GM18519 (cell line): ENCODE measurements at regions not wholly inside any gene's neighbourhood (a gene's known extent, or its start where the extent isn't known, plus 50 kb on each side); places are given as distances from the start of the nearest gene placed in this dataset.

ENCODE experiments used
- ATAC-seq: cut with Tn5 transposase; IDR thresholded peaks from one replicate; pipeline ENCODE4 v1.9.1; 2021; ENCODE audit warnings: mild to moderate bottlenecking, moderate library complexity; ENCODE audit not compliant: unreplicated experiment, low FRiP score

- ATAC-seq, result no peak
These were observed 202.5 kb upstream of the RAB4A start for GRCh38 chr1:229068270-229068987.

- ATAC-seq, result no peak
These were observed 201.7 kb upstream of the RAB4A start for GRCh38 chr1:229069176-229069575.

DNA sequence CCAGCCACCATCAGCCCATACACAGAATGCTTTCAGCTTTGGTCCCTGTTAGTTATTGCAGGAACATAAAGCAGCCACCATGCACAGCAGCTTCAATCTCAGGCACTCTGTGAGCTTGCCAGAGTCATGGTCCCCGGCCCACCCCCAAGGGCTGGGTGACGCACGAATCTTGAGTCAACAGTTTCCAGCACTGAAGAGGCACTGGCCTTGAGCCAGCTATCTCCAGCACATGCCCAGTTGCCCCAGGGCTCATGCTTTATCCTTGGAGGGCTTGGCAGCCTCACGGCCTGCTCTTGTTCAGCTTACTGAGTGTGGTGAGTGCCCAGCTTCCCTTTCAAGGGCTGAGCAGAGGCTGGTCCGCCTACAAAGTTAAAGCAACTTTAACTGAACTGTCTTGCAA is 200.7 kb upstream of the RAB4A start:
- ATAC-seq, result no peak

GRCh38 chr1:229073251-229073650 is 197.7 kb upstream of the RAB4A start:
- ATAC-seq, result no peak

DNA sequence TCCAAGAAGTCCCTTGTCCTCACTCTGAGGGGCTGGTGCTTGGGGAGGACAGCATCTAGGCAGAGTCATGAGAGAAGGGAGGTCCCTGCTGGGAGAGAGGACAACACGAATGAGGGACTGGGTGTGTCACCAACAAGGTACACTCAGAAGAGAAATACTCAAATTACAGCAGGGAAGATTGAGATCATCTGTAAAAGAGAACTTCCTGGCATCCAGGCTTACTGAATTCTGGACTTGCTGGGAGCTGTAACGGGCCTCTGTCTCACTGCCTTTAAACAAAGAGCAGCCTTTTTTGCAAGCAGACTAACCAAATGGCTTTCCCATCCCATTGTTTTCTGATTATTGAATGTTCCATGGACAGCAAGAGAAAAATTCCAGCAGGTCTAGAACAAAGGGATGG is 195.7 kb upstream of the RAB4A start:
- no peak for ATAC-seq

GRCh38 chr1:229075716-229076115 is 195.2 kb upstream of the RAB4A start:
- ATAC-seq, result no peak

DNA sequence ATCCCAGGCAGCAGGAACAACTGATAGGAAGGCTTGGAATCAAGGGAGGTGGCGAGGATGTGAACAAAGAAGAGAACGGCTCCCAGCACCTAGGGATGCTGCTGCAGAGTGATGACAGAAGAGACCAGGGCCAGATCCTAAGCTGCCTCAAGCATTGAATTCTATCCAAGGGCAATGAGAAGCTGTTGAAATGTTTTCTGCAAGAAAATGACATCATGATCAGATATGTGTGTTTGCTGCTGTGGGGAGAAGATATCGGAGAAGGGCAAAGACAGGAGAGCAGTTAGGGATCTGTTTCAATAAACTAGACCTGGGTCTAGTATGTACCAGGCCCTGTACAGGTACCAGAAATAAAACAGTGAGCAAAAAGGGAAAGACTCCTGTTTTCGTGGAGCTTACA is 194.7 kb upstream of the RAB4A start:
- ATAC-seq, result no peak

DNA sequence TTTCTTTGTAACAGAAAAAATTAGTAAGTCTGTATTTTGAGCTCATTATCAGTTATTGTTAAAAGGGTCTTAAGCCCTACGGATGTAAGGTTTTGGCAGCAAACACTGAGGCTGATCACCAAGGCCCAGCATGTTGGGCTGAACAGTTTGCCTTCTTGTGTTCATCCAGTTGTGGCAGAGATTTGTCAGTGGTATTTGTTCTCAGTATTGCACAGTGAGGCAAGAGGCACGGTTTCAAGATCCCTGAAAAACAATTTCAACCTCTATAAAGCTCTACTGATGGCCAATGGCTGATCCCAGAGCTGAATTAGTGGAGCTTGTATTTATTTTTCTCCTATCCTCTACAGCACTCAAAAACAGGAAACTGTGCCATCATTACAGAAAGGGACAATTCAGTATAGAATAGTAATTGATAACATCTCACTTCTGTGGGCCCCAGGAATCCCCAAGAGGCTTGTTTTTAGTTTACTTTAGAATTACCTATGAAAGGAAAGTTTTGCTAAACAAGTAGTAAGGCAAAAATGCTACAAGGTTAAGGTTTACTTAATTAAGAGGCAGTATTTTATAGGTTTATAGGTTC is 191.8 kb upstream of the RAB4A start:
- no peak for ATAC-seq

- ATAC-seq, result no peak
These were observed 190.6 kb upstream of the RAB4A start for GRCh38 chr1:229080361-229080760.

- no peak for ATAC-seq
These were observed 185.6 kb upstream of the RAB4A start for GRCh38 chr1:229085291-229085690.

GRCh38 chr1:229086091-229086490 is 184.8 kb upstream of the RAB4A start:
- ATAC-seq, result no peak

DNA sequence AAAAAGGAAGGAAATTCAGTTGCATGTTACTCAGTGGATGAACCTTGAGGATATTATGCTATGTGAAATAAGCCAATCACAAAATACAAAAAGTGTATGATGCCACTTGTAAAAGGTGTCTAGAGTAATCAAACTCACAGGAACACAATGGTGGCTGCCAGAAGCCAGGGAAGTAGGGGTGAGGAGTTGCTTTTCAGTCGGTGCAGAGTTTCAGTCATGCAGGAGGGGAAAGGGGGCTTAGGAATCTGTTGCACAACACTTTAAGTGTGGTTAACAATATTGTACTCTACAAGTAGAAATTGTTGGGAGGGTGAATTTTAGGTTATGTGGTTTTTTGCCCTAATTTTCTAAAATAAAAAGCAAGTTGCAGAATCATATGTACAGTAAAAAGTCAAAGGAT is 184.2 kb upstream of the RAB4A start:
- ATAC-seq, result no peak

DNA sequence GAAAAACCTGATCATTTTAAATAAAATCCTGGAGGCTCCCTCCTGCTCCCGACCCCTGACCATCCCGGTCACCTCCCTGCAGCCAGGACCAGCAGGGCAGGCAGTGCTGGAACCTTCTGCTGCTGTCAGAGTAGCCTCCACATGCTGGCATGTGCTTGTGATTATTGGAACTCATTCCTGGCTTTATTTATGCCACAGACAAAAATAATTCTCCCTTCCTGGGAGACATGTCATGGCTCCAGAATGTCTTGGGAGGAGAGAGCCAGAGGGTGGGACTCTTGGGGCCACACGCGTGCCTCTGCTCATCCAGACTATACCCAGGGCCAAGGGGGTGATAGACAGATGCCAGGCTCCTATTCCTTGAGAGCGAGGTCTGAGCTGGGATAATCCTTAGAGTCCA is 183.6 kb upstream of the RAB4A start:
- no peak for ATAC-seq

DNA sequence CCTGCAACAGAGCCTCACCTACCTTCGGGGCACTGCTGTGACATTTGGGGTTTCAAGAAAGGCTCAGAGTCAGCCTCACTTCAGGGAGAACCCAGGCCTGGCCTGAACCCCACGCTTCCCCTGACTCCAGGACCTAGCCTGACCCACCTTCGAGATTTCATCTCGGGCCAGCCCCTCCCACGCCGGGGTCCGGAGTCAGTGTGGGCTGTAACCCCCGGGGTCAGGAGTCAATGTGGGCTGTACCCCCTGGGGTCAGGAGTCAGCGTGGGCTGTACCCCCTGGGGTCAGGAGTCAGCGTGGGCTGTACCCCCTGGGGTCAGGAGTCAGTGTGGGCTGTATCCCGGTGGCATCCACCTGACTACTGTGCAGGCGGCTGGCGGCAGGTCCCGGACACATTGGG is 183.0 kb upstream of the RAB4A start:
- no peak for ATAC-seq

DNA sequence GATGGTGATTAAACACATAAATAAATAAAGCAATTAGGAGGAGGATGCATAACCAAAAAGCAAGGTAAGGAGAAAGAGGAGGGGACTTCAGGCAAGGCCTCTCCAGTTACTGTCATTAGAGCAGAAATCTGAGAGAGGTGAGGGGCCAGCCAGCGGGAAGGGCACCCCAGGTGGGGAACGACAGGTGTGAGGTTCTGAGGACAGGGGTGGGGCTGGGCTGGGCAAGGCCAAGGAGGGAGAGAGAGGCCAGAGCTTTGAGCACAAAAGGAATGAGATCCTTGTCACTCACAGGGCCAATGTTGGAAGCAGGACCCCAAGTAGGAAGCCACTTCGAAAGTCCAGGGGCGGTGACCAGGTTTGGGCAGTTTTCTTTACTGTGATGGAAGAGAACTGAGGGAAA is 182.2 kb upstream of the RAB4A start:
- ATAC-seq, result no peak

DNA sequence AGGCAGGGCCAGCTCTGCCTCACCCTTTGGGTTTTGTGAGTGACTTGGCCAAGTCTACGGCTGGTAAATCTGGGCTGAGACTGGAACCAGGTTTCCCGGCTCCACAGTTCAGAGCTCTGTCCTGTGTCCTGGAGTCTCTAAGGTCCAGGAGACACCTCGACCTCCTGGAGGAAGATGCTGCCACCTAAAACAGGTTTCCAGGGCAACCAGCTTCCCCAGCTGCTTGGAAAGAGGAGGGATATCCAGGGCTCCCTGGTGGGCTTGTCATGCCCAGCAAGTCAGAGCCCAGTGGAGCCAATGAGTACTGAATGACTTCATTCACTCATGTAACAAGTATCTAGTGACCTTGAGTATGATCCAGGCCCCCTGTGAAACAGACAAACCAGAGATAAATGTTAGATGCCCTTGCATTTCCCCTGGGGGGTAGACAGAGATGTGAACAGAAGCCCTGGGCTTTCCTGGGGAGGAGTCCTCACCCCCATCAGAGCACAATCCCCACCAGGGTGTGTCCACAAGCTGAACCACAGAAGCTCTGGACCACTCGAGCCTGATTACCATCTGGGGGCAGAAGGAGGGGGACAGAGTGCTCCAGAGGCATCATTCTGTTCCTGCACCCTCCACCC is 181.2 kb upstream of the RAB4A start:
- no peak for ATAC-seq

GRCh38 chr1:229091721-229092136 is 179.2 kb upstream of the RAB4A start:
- no peak for ATAC-seq

- ATAC-seq, result no peak
These were observed 178.3 kb upstream of the RAB4A start for GRCh38 chr1:229092377-229093237.

DNA sequence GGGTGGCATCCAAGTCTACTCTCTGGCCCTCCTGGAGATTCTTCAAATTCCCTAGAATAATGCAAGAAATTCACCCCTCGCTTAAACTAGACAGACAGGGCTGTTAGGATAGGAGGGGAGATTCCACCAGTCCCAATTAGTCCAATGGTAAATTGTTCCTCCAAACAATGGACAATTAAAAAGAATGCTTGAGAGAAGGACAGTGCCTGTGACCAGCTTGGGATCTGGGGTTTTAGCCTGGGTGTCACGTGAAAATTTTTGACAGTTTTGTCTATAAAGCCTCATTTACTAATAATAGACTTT is 177.7 kb upstream of the RAB4A start:
- no peak for ATAC-seq

DNA sequence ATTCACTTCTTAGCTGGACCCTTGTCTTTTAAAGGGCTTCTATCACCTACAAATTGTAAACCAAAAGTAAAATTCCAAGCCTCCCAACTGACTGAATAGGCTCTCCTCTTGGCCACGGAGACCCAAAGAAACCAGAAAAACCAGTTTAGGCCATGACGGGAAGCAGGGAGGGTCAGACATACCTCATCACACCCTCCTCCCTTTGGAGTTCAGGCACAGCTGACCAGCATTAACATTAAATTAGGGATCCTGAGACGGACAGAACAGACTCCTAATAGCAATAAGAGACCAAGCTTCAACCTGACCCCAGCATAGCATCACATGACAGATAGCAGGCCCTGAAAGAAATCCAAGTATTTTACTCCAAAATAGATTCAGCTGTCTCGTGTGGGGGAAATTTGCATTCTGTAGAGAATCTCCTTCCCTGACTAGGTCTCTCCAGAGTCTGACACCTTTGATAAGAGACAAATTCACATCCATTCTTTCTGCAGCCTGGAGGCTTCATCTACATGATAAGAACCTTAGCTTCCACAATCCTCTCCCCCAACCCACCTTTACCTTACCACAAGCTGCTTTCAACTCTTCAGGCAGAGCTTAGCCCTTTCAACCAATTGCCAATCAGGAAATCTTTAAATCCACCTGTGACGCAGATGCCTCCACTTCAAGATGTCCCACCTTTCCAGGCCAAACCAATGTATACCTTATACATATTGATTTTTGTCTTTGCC is 177.1 kb upstream of the RAB4A start:
- ATAC-seq, result no peak
